H1 (cell line): ENCODE measurements at regions not wholly inside any gene's neighbourhood (a gene's known extent, or its start where the extent isn't known, plus 50 kb on each side); places are given as distances from the start of the nearest gene placed in this dataset.

Source experiments
- KDM4A ChIP-seq: IDR thresholded peaks from one replicate; pipeline ENCODE4 v1.7.1; 2012; ENCODE audit warnings: low read depth, mild to moderate bottlenecking, moderate library complexity, low read length, inconsistent platforms; ENCODE audit not compliant: severe bottlenecking
- NANOG ChIP-seq: IDR thresholded peaks from 2 replicates; pipeline ENCODE4 v1.6.1; 2011; ENCODE audit warnings: low read length, low read depth, mild to moderate bottlenecking, inconsistent platforms; ENCODE audit not compliant: insufficient read depth, poor library complexity, severe bottlenecking
- SIX5 ChIP-seq: IDR thresholded peaks from 2 replicates; pipeline ENCODE4 v1.6.1; 2011; ENCODE audit warnings: mild to moderate bottlenecking, low read depth, low read length
- SP2 ChIP-seq: IDR thresholded peaks from 2 replicates; pipeline ENCODE4 v1.6.1; 2012; ENCODE audit warnings: mild to moderate bottlenecking, low read length, inconsistent platforms

DNA sequence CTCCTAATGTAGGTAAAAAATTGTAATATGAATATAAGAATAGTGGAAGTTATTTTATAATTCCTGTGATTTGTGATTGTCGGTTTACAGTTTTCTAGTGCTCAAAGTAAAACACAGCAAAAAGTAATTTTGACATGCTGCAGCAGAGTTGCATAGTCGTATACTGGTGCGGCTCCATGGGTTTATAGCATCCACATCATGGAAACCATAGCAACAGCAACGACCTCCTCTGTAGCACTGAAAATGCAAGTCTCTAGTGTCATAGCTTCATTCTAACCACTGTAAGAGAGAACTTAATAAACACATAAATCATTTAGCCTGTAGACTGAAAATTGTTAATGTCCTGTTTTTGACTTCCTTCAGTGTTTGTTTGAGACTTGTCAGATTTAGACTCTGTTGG, 574.3 kb downstream of the KCNH5 start (continued):
- TF ChIP-seq SIX5 (no peak), NANOG (no peak), SP2 (no peak), KDM4A (no peak)
